HepG2 (cell line): ENCODE measurements at regions not wholly inside any gene's neighbourhood (a gene's known extent, or its start where the extent isn't known, plus 50 kb on each side); places are given as distances from the start of the nearest gene placed in this dataset.

Source experiments
- ATAC-seq: fragments of 200-7000 bp; cut with Tn5 transposase; 3 replicates; pipeline ENCODE4 v1.9.1; 2020; ENCODE audit warnings: mild to moderate bottlenecking, moderate library complexity
- BruUV-seq: library from RNA; stranded (reverse); fragments of 400-500 nt; replicated peaks from 2 replicates; lab custom pipeline; 2021; lab: Mats Ljungman, UMichigan
- CTCF ChIA-PET: fragments of 300-600 bp; formaldehyde crosslinking; extraction: SDS; loops from one replicate; lab custom pipeline; 2021; ENCODE audit warnings: low total read pairs, inconsistent platforms, low intra/inter-chr PET ratio; lab: Yijun Ruan, JAX
- POLR2A ChIA-PET: fragments of 350-600 bp; sonication (Branson Sonifier 250); formaldehyde crosslinking; loops from one replicate; lab custom pipeline; 2020; ENCODE audit warnings: antibody characterized with exemption, inconsistent platforms; lab: Yijun Ruan, JAX
- DNase-seq: peaks from one replicate; pipeline ENCODE4 v3.0.0-alpha.2; 2015; ENCODE audit warnings: low spot score
- FAIRE-seq: peaks from 3 replicates; lab custom pipeline; 2011; peaks lifted over from hg19 to GRCh38; lab: Jason Lieb, UNC
- H2AFZ ChIP-seq: one replicate; pipeline ENCODE4 v1.6.1; 2011; ENCODE audit warnings: low read length, inconsistent platforms
- H3K27ac ChIP-seq: fragments of 300-600 bp; 3 replicates; pipeline ENCODE4 v1.8.0; 2011; ENCODE audit warnings: mixed run types, mild to moderate bottlenecking, mixed read lengths, low read length, inconsistent platforms; ENCODE audit not compliant: insufficient read depth; ENCODE audit errors: extremely low read length
- H3K27me3 ChIP-seq, 2 experiments: fragments of 200-600 bp in 1 of 2; 2 replicates in 1 of 2; 3 replicates in 1 of 2; pipeline versions ENCODE4 v1.6.0 to v1.8.0; 2011; ENCODE audit warnings: low read length in 2 of 2, mild to moderate bottlenecking in 2 of 2, moderate library complexity in 2 of 2, inconsistent platforms in 1 of 2; ENCODE audit not compliant: insufficient read depth in 2 of 2, control insufficient read depth in 1 of 2
- H3K36me3 ChIP-seq, 2 experiments: fragments of 200-600 bp in 1 of 2; replicated peaks in 1 of 2; 2 replicates in 1 of 2; 3 replicates in 1 of 2; pipeline versions ENCODE4 v1.5.1 to v1.8.0; 2011; ENCODE audit warnings: low read length in 2 of 2, inconsistent platforms in 1 of 2; ENCODE audit not compliant: insufficient read depth in 2 of 2, control insufficient read depth in 1 of 2
- H3K4me1 ChIP-seq: 2 replicates; pipeline ENCODE4 v1.5.1; 2012; ENCODE audit warnings: low read length, inconsistent platforms; ENCODE audit not compliant: insufficient read depth
- H3K4me2 ChIP-seq: 2 replicates; pipeline ENCODE4 v1.6.0; 2011; ENCODE audit warnings: low read depth, low read length, inconsistent platforms
- H3K4me3 ChIP-seq, 3 experiments: fragments of 200-600 bp in 1 of 3; sonication (generic), shearing (Covaris generic) in 1 of 3; replicated peaks in 1 of 3; 2 replicates each; pipeline ENCODE4 v1.5.1; 2011 to 2016; ENCODE audit warnings: low read length in 3 of 3, inconsistent platforms in 2 of 3, low read depth in 2 of 3, mild to moderate bottlenecking in 2 of 3, control low read depth in 1 of 3, mixed read lengths in 1 of 3; ENCODE audit not compliant: insufficient read depth in 1 of 3
- H3K79me2 ChIP-seq: one replicate; pipeline ENCODE4 v1.6.1; 2011; ENCODE audit warnings: low read length, inconsistent platforms; ENCODE audit not compliant: insufficient read depth
- H3K9ac ChIP-seq: 2 replicates; pipeline ENCODE4 v1.6.0; 2011; ENCODE audit warnings: mild to moderate bottlenecking, low read depth, low read length, inconsistent platforms; ENCODE audit not compliant: insufficient read depth
- H3K9me3 ChIP-seq: 2 replicates; pipeline ENCODE4 v1.5.1; 2012; ENCODE audit warnings: mild to moderate bottlenecking, low read length
- H4K20me1 ChIP-seq: 2 replicates; pipeline ENCODE4 v1.6.0; 2011; ENCODE audit warnings: inconsistent platforms, mild to moderate bottlenecking, low read length, moderate library complexity; ENCODE audit not compliant: insufficient read depth
- ARNT2 ChIP-seq: sonication (generic); formaldehyde crosslinking; IDR thresholded peaks from 2 replicates; pipeline ENCODE4 v1.8.0; 2022; ENCODE audit warnings: mild to moderate bottlenecking, low read depth, missing genetic modification reagents, moderate library complexity
- NFKB2 ChIP-seq: sonication (generic); formaldehyde crosslinking; IDR thresholded peaks from 2 replicates; pipeline ENCODE4 v1.4.0; 2020; ENCODE audit warnings: missing genetic modification reagents, borderline replicate concordance
- RFX1 ChIP-seq: fragments of 450-650 bp; IDR thresholded peaks from 2 replicates; pipeline ENCODE4 v1.6.1; 2017
- ZNF441 ChIP-seq: sonication (generic); formaldehyde crosslinking; IDR thresholded peaks from 2 replicates; pipeline ENCODE4 v1.7.0; 2021; ENCODE audit warnings: missing genetic modification reagents, borderline replicate concordance
- ZNF543 ChIP-seq: sonication (generic); formaldehyde crosslinking; IDR thresholded peaks from 2 replicates; pipeline ENCODE4 v1.4.0; 2020; ENCODE audit warnings: mild to moderate bottlenecking, missing genetic modification reagents
- WGBS: methylation state at CpG from one replicate; pipeline ENCODE4 v1.1.6; 2017; ENCODE audit warnings: low lambda C conversion rate; 5-methylcytosine and 5-hydroxymethylcytosine counted together
- in situ Hi-C: cut with HindIII; loops from 2 replicates; pipeline ENCODE4 v1.10.0; 2017; ENCODE audit warnings: low pct_unique_long_range_greater_than_20kb; ENCODE audit not compliant: extremely low pct_ligation_motif_present
- intact Hi-C: fragments of 100-400 bp; cut with micrococcal nuclease; formaldehyde crosslinking; loops from one replicate; pipeline ENCODE4 v1.10.0; 2022; ENCODE audit not compliant: unreplicated experiment
- TF ChIP-seq, protein P1 (sequence below): sonication (generic); formaldehyde crosslinking; IDR thresholded peaks from 2 replicates; pipeline ENCODE4 v1.5.1; 2020; ENCODE audit warnings: mild to moderate bottlenecking, missing genetic modification reagents, borderline replicate concordance
- TF ChIP-seq, protein P2 (sequence below): sonication (generic); formaldehyde crosslinking; IDR thresholded peaks from 2 replicates; pipeline ENCODE4 v1.9.0; 2021; ENCODE audit warnings: missing genetic modification reagents, borderline replicate concordance

DNA sequence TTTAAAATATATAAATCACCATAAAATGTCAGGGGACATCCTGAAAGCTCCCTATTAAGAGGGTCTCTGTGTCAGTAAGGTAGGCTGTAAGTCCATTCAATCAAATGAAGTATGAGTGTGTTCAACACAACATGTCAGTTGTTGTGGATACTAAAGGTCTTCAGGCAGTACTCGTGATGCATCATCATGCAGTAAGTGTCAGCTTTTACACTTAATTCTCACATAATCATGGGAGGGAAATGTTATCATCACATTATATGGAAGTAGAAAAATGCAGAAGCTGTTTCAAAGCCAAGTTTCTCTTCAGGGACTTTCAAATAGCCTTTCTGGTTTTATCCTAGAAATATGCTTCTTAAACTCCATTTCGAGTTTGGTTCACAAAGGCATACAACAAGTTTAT lies 477.1 kb upstream of the ID2 start:
- Histone ChIP-seq H3K9me3 (peaks cover 4% of the 10 kb centered on the region; the same call in 1 of the 2 replicates), H3K79me2 (no peaks in the 10 kb centered on the region), H3K27me3 (peaks cover 0 to 26% of the 10 kb centered on the region in 2 experiments; a peak in 2 of 5 replicates), H3K9ac (no peak overlapping the region), H3K4me3 (no peak overlapping the region), H4K20me1 (no peaks in the 10 kb centered on the region), H2AFZ (no peak overlapping the region), H3K27ac (no peak overlapping the region), H3K36me3 (no peaks in the 10 kb centered on the region), H3K4me1 (no peaks in the 10 kb centered on the region), H3K4me2 (no peak overlapping the region)
- TF ChIP-seq RFX1 (no peak), NFKB2 (CRISPR knock-in tag) (no peak), ARNT2 (no peak), ZNF441 (CRISPR knock-in tag) (no peak), ZNF543 (no peak)
- TF ChIP-seq, protein P1, sequence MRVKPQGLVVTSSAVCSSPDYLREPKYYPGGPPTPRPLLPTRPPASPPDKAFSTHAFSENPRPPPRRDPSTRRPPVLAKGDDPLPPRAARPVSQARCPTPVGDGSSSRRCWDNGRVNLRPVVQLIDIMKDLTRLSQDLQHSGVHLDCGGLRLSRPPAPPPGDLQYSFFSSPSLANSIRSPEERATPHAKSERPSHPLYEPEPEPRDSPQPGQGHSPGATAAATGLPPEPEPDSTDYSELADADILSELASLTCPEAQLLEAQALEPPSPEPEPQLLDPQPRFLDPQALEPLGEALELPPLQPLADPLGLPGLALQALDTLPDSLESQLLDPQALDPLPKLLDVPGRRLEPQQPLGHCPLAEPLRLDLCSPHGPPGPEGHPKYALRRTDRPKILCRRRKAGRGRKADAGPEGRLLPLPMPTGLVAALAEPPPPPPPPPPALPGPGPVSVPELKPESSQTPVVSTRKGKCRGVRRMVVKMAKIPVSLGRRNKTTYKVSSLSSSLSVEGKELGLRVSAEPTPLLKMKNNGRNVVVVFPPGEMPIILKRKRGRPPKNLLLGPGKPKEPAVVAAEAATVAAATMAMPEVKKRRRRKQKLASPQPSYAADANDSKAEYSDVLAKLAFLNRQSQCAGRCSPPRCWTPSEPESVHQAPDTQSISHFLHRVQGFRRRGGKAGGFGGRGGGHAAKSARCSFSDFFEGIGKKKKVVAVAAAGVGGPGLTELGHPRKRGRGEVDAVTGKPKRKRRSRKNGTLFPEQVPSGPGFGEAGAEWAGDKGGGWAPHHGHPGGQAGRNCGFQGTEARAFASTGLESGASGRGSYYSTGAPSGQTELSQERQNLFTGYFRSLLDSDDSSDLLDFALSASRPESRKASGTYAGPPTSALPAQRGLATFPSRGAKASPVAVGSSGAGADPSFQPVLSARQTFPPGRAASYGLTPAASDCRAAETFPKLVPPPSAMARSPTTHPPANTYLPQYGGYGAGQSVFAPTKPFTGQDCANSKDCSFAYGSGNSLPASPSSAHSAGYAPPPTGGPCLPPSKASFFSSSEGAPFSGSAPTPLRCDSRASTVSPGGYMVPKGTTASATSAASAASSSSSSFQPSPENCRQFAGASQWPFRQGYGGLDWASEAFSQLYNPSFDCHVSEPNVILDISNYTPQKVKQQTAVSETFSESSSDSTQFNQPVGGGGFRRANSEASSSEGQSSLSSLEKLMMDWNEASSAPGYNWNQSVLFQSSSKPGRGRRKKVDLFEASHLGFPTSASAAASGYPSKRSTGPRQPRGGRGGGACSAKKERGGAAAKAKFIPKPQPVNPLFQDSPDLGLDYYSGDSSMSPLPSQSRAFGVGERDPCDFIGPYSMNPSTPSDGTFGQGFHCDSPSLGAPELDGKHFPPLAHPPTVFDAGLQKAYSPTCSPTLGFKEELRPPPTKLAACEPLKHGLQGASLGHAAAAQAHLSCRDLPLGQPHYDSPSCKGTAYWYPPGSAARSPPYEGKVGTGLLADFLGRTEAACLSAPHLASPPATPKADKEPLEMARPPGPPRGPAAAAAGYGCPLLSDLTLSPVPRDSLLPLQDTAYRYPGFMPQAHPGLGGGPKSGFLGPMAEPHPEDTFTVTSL (CRISPR knock-in tag): no peak
- TF ChIP-seq, protein P2, sequence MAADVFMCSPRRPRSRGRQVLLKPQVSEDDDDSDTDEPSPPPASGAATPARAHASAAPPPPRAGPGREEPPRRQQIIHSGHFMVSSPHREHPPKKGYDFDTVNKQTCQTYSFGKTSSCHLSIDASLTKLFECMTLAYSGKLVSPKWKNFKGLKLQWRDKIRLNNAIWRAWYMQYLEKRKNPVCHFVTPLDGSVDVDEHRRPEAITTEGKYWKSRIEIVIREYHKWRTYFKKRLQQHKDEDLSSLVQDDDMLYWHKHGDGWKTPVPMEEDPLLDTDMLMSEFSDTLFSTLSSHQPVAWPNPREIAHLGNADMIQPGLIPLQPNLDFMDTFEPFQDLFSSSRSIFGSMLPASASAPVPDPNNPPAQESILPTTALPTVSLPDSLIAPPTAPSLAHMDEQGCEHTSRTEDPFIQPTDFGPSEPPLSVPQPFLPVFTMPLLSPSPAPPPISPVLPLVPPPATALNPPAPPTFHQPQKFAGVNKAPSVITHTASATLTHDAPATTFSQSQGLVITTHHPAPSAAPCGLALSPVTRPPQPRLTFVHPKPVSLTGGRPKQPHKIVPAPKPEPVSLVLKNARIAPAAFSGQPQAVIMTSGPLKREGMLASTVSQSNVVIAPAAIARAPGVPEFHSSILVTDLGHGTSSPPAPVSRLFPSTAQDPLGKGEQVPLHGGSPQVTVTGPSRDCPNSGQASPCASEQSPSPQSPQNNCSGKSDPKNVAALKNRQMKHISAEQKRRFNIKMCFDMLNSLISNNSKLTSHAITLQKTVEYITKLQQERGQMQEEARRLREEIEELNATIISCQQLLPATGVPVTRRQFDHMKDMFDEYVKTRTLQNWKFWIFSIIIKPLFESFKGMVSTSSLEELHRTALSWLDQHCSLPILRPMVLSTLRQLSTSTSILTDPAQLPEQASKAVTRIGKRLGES: no peak
- POLR2A ChIA-PET: no interaction called here
- CTCF ChIA-PET: no interaction called here
- no peak for ATAC-seq
- BruUV-seq: no TSS peak
- in situ Hi-C loops: no loop called here
- FAIRE-seq: no peak
- intact Hi-C loops: no loop called here
- no peak for DNase-seq
- WGBS: 20% methylated on average over 2 of the region's 2 CpGs
